Uterus (tissue), 2 donors: ENCODE measurements at regions not wholly inside any gene's neighbourhood (a gene's known extent, or its start where the extent isn't known, plus 50 kb on each side); places are given as distances from the start of the nearest gene placed in this dataset.

Source experiments
- POLR2A ChIP-seq, 2 donors: fragments of 450-650 bp; IDR thresholded peaks; one replicate each; pipeline ENCODE4 v1.6.1; 2016; ENCODE audit warnings: antibody characterized with exemption in 2 of 2, mild to moderate bottlenecking in 1 of 2, moderate library complexity in 1 of 2
- TF ChIP-seq, protein P1 (sequence below), 4 experiments: fragments of 200-600 bp in 2 of 4; fragments of 450-650 bp in 2 of 4; sonication (generic) in 2 of 4; IDR thresholded peaks; one replicate each; pipeline ENCODE4 v1.5.1; 2016 to 2019; ENCODE audit warnings: antibody characterized with exemption in 4 of 4, mild to moderate bottlenecking in 2 of 4, moderate library complexity in 1 of 4

DNA sequence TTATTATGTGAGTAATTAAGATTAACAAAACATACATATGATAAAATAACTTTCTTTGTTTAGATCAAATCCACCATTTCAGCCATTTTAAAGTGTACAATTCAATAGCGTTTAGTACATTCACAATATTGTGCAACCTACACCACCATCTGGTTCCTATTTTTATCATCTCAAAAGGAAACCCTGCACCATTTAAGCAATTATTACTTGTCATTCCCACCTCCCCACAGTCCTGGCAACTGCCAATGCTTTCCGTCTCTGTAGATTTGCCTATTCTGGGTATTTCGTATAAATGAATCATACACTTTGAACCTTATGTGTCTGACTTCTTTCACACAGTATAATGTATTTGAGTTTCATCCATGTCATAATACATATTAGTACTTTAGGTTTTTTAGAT is 162.5 kb upstream of the CNTNAP4 start:
- TF ChIP-seq, protein P1, sequence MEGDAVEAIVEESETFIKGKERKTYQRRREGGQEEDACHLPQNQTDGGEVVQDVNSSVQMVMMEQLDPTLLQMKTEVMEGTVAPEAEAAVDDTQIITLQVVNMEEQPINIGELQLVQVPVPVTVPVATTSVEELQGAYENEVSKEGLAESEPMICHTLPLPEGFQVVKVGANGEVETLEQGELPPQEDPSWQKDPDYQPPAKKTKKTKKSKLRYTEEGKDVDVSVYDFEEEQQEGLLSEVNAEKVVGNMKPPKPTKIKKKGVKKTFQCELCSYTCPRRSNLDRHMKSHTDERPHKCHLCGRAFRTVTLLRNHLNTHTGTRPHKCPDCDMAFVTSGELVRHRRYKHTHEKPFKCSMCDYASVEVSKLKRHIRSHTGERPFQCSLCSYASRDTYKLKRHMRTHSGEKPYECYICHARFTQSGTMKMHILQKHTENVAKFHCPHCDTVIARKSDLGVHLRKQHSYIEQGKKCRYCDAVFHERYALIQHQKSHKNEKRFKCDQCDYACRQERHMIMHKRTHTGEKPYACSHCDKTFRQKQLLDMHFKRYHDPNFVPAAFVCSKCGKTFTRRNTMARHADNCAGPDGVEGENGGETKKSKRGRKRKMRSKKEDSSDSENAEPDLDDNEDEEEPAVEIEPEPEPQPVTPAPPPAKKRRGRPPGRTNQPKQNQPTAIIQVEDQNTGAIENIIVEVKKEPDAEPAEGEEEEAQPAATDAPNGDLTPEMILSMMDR (IDR thresholded peaks at IDR 0.05): no peak
- TF ChIP-seq POLR2A (IDR thresholded peaks at IDR 0.05): no peak
